Hematopoietic multipotent progenitor cell treated with erythropoietin and hydrocortisone succinate and interleukin-3 and kit ligand, for 4 days (in vitro differentiated cells): ENCODE measurements at regions not wholly inside any gene's neighbourhood (a gene's known extent, or its start where the extent isn't known, plus 50 kb on each side); places are given as distances from the start of the nearest gene placed in this dataset.
"Not testable (repeated sequence)": the region's sequence is repeated elsewhere in the genome, so short reads cannot be mapped to it uniquely, and the experiment has no call there.

ENCODE experiments used
- DNase-seq: peaks from one replicate; pipeline ENCODE4 v3.0.0-alpha.2; 2015

GRCh38 chr7:81014908-81015307 lies 96.1 kb upstream of the SEMA3C start:
- DNase-seq: no peak

GRCh38 chr7:81014266-81014665 lies 95.4 kb upstream of the SEMA3C start:
- no peak for DNase-seq

GRCh38 chr7:81013083-81013817 lies 94.4 kb upstream of the SEMA3C start:
- DNase-seq: no peak

GRCh38 chr7:81008901-81009300 lies 90.0 kb upstream of the SEMA3C start:
- DNase-seq: no peak

GRCh38 chr7:81007051-81007450 lies 88.2 kb upstream of the SEMA3C start:
- no peak for DNase-seq

- DNase-seq: no peak
Observed at GRCh38 chr7:81005254-81005653, 86.4 kb upstream of the SEMA3C start.

- DNase-seq: no peak
Observed at GRCh38 chr7:81004098-81004497, 85.2 kb upstream of the SEMA3C start.

GRCh38 chr7:81003326-81003725 lies 84.5 kb upstream of the SEMA3C start:
- no peak for DNase-seq

- DNase-seq: no peak
Observed at GRCh38 chr7:81002421-81002820, 83.6 kb upstream of the SEMA3C start.

- no peak for DNase-seq
Observed at GRCh38 chr7:80999771-81000170, 80.9 kb upstream of the SEMA3C start.

GRCh38 chr7:80999100-80999499 lies 80.2 kb upstream of the SEMA3C start:
- no peak for DNase-seq

- no peak for DNase-seq
Observed at GRCh38 chr7:80997841-80998240, 79.0 kb upstream of the SEMA3C start.

GRCh38 chr7:80996236-80996635 lies 77.4 kb upstream of the SEMA3C start:
- not testable (repeated sequence) for DNase-seq

GRCh38 chr7:80991654-80992053 lies 72.8 kb upstream of the SEMA3C start:
- DNase-seq: no peak

- DNase-seq: no peak
Observed at GRCh38 chr7:80984619-80985018, 65.8 kb upstream of the SEMA3C start.

- no peak for DNase-seq
Observed at GRCh38 chr7:80981405-80981804, 62.6 kb upstream of the SEMA3C start.

- no peak for DNase-seq
Observed at GRCh38 chr7:80977751-80978150, 58.9 kb upstream of the SEMA3C start.

- no peak for DNase-seq
Observed at GRCh38 chr7:80974396-80975358, 55.8 kb upstream of the SEMA3C start.

GRCh38 chr7:80971225-80971624 lies 52.4 kb upstream of the SEMA3C start:
- no peak for DNase-seq
